HG03025 (cell line): ENCODE measurements at regions not wholly inside any gene's neighbourhood (a gene's known extent, or its start where the extent isn't known, plus 50 kb on each side); places are given as distances from the start of the nearest gene placed in this dataset.
A peak's percentile ranks its signal among the peaks of the same experiment; 100 is the strongest.

Source experiments
- ATAC-seq: cut with Tn5 transposase; IDR thresholded peaks from one replicate; pipeline ENCODE4 v1.9.1; 2021; ENCODE audit warnings: mild to moderate bottlenecking, moderate library complexity; ENCODE audit not compliant: unreplicated experiment, low FRiP score

GRCh38 chrX:39115166-39115565, 313.9 kb downstream of the MID1IP1 start:
- no peak for ATAC-seq

DNA sequence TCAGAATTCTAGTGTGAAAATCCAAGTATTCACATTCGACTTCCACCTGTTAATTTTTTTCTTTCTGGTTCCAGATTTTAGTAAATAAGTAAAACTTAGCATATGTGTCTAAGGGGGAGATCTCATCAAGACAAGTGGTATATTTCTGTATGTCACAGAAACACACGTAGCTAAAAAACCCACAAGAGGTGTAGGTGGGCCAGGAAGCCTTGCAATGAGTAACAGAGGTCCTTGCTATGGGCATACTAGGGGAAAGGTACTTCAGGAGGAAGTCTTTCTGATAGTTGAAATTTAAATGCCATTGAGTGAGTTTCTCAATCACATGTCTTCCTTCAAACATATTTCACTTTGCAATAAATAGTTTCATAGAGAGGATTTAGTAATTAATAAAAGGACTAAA, 315.8 kb downstream of the MID1IP1 start:
- ATAC-seq: no peak

DNA sequence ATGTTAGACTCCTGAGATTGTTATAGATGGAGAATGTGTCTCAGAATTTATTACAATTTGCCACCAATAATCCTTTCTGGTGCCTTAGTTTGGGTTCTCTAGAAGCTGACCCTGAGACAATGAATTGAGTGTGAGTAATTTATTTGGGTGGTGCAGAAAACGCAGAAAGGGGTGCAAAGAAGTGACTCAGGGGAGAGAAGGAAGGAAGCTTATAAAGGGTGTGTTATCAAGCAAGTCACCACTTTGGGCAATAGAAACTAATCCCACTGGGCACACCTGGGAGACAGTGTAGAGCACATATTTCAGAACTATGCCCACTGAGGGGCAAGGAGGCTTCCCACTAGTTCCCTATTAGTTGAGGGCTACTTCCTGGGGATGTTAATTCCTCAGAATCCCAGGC, 320.6 kb downstream of the MID1IP1 start:
- ATAC-seq: no peak

DNA sequence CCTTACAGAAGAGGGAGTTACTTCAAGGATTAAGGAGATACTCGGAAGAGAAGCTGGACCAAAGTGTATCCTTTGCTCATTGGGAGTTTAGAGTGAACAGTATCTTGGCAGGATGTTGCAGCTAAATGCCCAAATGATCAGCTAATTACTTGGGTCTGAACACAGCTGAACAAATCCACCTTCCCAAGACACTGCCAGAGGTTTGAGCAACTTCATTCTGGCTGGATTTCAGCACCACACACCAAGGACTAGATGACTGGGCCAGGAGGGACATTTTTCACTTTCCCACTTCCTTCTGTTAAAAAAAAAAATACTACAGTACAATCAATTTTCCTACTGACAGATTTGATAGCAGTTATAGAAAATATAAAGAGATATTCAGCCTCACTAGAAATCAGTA, 324.6 kb downstream of the MID1IP1 start:
- no peak for ATAC-seq

GRCh38 chrX:39133971-39134370, 332.7 kb downstream of the MID1IP1 start:
- no peak for ATAC-seq

DNA sequence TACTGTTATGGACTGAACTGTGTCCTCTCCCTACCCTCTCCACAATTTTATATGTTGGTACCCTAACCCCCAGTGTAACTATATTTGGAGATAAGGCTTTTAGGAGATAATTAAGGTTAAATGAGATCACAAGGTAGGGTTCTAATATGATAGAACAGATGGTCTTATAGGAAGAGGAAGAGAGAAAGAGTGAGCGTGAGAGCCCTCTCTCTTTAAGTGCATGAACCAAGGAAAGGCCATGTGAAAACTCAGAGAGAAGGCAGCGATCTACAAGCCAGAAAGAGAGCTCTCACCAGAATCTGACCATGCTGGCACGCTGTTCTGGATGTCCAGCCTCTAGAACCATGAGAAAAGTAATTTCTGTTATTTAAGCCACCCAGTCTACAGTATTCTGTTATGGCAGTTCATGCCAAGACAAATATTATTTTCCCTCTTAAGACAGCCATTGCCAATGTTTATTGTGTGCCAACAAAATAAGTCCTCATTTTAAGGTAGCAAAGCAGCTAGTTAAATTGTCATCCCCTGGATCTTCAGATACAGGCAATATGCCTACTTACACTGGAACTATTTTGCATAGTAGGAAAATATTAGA, 336.2 kb downstream of the MID1IP1 start:
- no peak for ATAC-seq

DNA sequence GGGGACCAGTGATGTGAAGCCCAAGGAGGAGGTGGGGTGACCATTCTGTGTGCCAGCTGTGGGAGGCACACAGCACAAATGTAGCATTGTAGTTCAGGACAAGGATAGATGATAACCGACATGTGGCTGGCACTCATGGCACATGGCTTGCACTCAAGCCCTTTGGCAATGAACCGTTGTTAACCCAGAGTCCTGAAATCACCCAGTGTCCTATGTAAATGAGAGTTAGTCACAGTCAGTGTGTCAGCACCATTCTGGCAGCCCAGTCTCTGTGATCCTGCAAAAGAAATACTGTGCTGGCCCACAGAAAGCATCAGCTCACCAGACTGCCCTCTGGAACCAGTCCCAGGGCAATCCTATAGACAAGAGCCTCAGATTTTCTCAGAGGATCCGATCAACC, 339.3 kb downstream of the MID1IP1 start:
- no peak for ATAC-seq

GRCh38 chrX:39144323-39144722, 343.1 kb downstream of the MID1IP1 start:
- ATAC-seq: peak; percentile 53

DNA sequence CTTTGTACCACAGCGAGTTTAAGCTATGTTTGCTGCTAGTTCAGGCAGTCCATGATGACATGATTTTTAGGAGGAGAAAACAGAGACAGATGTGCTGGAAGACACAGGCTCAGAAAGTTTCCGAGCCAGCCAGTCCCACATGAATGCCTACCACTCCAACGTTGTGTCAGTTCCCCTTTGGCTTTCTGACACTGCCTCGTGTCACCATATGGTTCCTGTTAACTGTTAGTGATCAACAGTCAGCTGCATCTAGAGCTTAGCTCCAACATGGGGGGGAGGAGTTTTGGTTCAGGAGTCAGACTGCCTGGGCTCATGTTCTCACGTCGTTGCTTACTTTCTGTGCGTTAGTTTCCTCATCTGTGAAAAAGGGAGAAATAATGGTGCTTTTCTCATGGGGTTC, 343.7 kb downstream of the MID1IP1 start:
- peak; percentile 47 for ATAC-seq

- ATAC-seq: no peak
Measured at GRCh38 chrX:39145859-39146258, 344.6 kb downstream of the MID1IP1 start.

DNA sequence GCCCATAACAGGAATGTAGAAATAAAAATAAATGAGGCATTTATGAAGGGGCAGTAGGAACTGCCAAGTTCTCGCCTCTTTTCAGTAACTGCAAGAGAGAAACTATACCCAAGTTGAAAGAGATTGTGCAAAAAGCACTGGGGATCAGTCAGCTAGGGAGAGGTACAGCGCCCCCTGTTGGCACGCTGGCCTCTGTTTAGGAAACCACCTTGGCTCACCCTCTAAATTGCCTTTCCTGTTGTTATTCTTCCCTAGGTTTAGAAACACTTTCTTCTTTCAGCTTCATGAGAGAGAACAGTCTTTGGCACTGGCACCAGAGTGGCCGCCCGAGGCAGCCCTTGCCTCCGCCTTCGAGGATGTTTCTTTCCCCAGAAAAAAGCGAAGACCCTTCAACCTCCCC, 348.5 kb downstream of the MID1IP1 start:
- no peak for ATAC-seq

- ATAC-seq: no peak
Measured at GRCh38 chrX:39150220-39150619, 349.0 kb downstream of the MID1IP1 start.

DNA sequence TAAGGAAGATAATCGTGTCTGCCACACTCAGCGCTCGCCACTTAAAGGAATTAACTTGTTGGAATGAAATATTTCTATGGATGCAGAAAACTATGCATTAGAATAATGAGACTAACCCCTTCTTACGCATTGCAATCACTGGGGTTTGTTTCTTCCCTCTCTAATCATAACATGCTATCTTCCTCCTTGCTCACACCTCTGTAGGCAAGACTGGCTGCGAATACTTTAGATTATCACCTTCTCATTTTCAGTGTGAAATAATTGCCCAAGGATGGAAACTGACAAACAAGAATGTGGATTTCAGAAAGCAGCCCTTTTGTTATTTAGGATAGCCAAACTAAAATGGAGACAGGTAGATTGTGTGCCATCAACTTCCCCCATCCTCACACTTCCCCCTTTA, 349.4 kb downstream of the MID1IP1 start:
- no peak for ATAC-seq

GRCh38 chrX:39152106-39152649, 350.9 kb downstream of the MID1IP1 start:
- ATAC-seq: no peak

DNA sequence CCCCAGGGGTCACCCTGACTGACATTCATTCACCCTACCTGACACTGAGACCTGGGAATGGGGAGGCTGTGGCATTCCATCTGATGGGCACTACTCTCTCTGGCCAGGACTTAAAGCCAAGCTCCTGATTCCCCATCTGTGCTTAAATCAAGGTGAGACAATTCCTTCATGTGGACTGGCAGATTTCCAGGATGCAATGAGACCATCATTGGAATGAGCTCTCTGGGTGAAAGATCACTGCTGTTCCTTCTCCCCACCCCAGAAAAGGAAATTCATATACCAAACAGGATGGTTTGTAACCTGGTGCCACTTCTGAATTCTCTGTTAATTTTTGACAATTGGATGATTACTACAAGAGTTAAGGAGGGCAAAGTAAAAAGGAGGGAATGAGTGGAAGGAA, 354.8 kb downstream of the MID1IP1 start:
- no peak for ATAC-seq

- no peak for ATAC-seq
Measured at GRCh38 chrX:39157006-39157405, 355.7 kb downstream of the MID1IP1 start.

DNA sequence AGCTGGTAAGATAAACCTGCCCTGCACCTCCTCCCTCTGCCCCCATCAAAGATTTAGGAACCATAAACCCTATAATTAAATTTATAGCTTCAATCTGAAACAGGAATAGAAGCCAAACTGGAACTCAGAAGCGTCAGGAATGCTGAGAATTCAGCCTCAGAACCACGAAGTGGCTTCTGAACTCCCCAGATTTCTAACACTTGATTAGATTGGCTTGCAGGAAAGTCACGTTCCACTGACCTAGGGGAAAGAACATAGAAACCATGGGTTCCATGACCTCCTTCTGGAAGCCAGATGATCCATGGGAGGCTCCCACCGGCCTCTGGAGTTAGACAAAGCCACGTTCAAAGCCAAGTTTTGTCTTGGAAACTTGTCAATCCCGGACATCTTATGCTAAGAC, 356.5 kb downstream of the MID1IP1 start:
- no peak for ATAC-seq

GRCh38 chrX:39158801-39159657, 357.8 kb downstream of the MID1IP1 start:
- ATAC-seq: no peak

DNA sequence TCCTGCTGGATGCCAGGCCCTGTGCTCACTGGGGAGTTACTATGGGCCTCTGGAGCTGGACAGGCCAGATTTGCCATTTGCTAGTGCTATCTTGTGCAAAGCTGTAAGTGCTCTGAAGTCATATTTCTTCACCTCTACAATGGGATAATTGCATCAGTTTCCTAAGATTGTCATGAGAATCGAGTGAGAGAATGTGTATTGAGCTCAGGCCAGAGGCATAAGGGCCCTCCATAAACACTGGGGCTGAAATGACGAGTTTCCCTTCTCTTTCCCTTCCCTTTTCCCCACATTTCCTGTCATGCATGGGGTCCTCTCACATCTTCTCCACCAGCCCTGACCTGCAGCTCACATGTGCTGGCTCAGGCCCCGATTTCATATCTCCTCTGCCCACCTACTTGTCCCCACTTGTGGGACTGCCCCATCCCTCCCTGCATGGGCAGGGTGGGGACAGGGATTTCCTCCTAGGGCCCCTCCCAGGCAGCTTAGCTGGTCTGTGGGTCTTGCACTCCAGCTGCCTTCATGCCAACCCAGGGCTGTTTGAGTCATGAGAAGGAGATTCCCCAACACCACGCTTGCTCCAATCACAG, 358.8 kb downstream of the MID1IP1 start:
- no peak for ATAC-seq

GRCh38 chrX:39161611-39162255, 360.5 kb downstream of the MID1IP1 start:
- ATAC-seq: no peak

GRCh38 chrX:39162322-39162735, 361.1 kb downstream of the MID1IP1 start:
- ATAC-seq: no peak
